Sigmoid colon (tissue), 4 donors: ENCODE measurements at regions not wholly inside any gene's neighbourhood (a gene's known extent, or its start where the extent isn't known, plus 50 kb on each side); places are given as distances from the start of the nearest gene placed in this dataset.

Experiments used
- CTCF ChIP-seq, 4 experiments: fragments of 450-650 bp in 3 of 4; fragments of 200-600 bp in 1 of 4; IDR thresholded peaks; one replicate each; pipeline ENCODE4 v1.5.1; 2016 to 2019; ENCODE audit warnings: antibody characterized with exemption in 4 of 4, mild to moderate bottlenecking in 3 of 4, moderate library complexity in 2 of 4
- EP300 ChIP-seq, 4 donors: sonication (generic); formaldehyde crosslinking; IDR thresholded peaks; one replicate each; pipeline ENCODE4 v1.6.1; 2017; ENCODE audit warnings: antibody characterized with exemption in 4 of 4
- POLR2A ChIP-seq, 2 donors: fragments of 450-650 bp; IDR thresholded peaks; one replicate each; pipeline ENCODE4 v1.6.1; 2016; ENCODE audit warnings: antibody characterized with exemption in 2 of 2, mild to moderate bottlenecking in 2 of 2, moderate library complexity in 2 of 2

DNA sequence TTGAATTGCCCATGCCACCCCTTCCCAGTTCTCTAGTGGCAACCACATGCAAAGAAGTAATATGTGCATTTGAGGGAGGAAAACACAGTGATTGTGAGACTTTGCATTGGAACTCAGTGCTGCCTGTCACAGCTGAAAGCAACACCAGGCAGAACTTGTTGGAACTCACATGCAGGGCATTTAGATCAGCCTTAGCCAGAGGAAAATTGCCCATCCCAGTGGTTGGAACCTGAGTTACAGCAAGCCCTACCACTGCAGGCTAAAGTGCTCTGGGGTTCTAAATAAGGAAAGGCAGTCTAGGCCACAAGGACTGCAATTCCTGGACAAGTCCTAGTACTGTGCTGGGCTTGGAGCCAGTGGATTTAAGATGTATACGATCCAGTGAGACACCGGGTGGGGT, 245.3 kb upstream of the UFL1 start:
- no peak for TF ChIP-seq CTCF (IDR thresholded peaks at IDR 0.05)
- no peak for TF ChIP-seq POLR2A (IDR thresholded peaks at IDR 0.05)
- TF ChIP-seq EP300 (IDR thresholded peaks at IDR 0.05): no peak
